ENCODE measurements at regions not wholly inside any gene's neighbourhood (a gene's known extent, or its start where the extent isn't known, plus 50 kb on each side); places are given as distances from the start of the nearest gene placed in this dataset.

DNA sequence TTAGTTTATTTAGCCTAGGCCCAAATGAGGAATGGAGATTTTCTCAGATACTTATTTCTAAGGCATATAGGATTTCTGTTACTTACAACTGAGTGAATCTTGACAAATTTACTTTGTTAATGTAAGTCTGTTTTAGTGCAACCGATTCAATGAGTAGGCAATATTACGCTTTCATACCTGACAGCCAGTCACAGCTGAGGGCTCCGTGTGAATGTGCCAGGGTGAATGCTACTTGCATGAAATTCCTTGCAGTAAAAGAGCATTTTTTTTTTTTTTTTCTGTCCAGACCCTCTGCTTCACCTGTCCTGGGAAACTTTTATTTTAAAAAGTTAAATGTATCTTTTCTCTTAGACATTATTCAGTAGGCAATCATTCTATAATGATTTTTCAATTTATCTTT is 1100.0 kb downstream of the FAT4 start:
- Histone ChIP-seq H3K9me1 (replicated peaks; ENCODE audit: control insufficient read depth, extremely low read depth, insufficient read depth, low read length) (no peaks in the 10 kb centered on the region), H3K4me2 (ENCODE audit: insufficient read depth, low read length) (no peak overlapping the region), H3K4me1 (ENCODE audit: control insufficient read depth, extremely low read depth, insufficient read depth, low read length) (no peaks in the 10 kb centered on the region), H4K20me1 (replicated peaks; ENCODE audit: control insufficient read depth, extremely low read depth, insufficient read depth, low read length) (no peaks in the 10 kb centered on the region), H3K79me2 (ENCODE audit: control insufficient read depth, insufficient read depth, low read length) (no peaks in the 10 kb centered on the region), H3K27me3 (ENCODE audit: control insufficient read depth in 2 of 2, insufficient read depth in 2 of 2, low read length in 2 of 2) (no peaks in the 10 kb centered on the region), H3K9ac (replicated peaks; ENCODE audit: extremely low read depth, insufficient read depth, low read length) (no peak overlapping the region), H3K4me3 (replicated peaks in 1 of 3; ENCODE audit: insufficient read depth in 1 of 3, low read depth in 1 of 3, low read length in 3 of 3) (no peak overlapping the region), H2AFZ (ENCODE audit: low read depth, low read length) (no peak overlapping the region), H3K36me3 (ENCODE audit: control insufficient read depth in 2 of 2, extremely low read depth in 1 of 2, insufficient read depth in 2 of 2, low read length in 2 of 2) (no peaks in the 10 kb centered on the region), H3K27ac (ENCODE audit: insufficient read depth, low read depth, low read length) (no peak overlapping the region), H3K9me3 (replicated peaks; ENCODE audit: control insufficient read depth, insufficient read depth, low read length) (no peaks in the 10 kb centered on the region)
- FAIRE-seq (no peak), DNase-seq (ENCODE audit: low read depth, low spot score) (no peak)
- POLR2A ChIA-PET, result no interaction called here
- CTCF ChIA-PET, result no interaction called here
- TF ChIP-seq POLR2A (IDR thresholded peaks at IDR 0.05; ENCODE audit: low read depth, low read length) (no peak), FOS (IDR thresholded peaks at IDR 0.05; ENCODE audit: borderline replicate concordance, insufficient read depth, low read length) (no peak), MYC (IDR thresholded peaks at IDR 0.05; ENCODE audit: low read depth, low read length) (no peak), GATA2 (IDR thresholded peaks at IDR 0.05; ENCODE audit: insufficient read depth, insufficient read length, low read depth, low read length) (no peak), EZH2 (IDR thresholded peaks at IDR 0.05; ENCODE audit: borderline replicate concordance, low read depth, low read length, severe bottlenecking) (no peak), MAX (IDR thresholded peaks at IDR 0.05; ENCODE audit: insufficient read depth, insufficient read length) (no peak), JUN (IDR thresholded peaks at IDR 0.05; ENCODE audit: borderline replicate concordance, insufficient read depth, insufficient read length, low read depth) (no peak), POLR2AphosphoS5 (IDR thresholded peaks at IDR 0.05; ENCODE audit: insufficient read depth, low read depth, low read length) (no peak)
- TF ChIP-seq, protein P1, sequence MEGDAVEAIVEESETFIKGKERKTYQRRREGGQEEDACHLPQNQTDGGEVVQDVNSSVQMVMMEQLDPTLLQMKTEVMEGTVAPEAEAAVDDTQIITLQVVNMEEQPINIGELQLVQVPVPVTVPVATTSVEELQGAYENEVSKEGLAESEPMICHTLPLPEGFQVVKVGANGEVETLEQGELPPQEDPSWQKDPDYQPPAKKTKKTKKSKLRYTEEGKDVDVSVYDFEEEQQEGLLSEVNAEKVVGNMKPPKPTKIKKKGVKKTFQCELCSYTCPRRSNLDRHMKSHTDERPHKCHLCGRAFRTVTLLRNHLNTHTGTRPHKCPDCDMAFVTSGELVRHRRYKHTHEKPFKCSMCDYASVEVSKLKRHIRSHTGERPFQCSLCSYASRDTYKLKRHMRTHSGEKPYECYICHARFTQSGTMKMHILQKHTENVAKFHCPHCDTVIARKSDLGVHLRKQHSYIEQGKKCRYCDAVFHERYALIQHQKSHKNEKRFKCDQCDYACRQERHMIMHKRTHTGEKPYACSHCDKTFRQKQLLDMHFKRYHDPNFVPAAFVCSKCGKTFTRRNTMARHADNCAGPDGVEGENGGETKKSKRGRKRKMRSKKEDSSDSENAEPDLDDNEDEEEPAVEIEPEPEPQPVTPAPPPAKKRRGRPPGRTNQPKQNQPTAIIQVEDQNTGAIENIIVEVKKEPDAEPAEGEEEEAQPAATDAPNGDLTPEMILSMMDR (IDR thresholded peaks at IDR 0.05; ENCODE audit: extremely low read depth in 1 of 2, insufficient read depth in 1 of 2, low read depth in 1 of 2, low read length in 2 of 2), result no peak
- BruUV-seq (replicated peaks), result no TSS peak
- intact Hi-C loops (cut with micrococcal nuclease) (no loop called here), dilution Hi-C loops (cut with MboI; ENCODE audit: extremely low pct_ligation_motif_present, low sequenced_read_pairs) (no loop called here)
